Uterus (tissue), 3 donors: ENCODE measurements at regions not wholly inside any gene's neighbourhood (a gene's known extent, or its start where the extent isn't known, plus 50 kb on each side); places are given as distances from the start of the nearest gene placed in this dataset.
"Not testable (repeated sequence)": the region's sequence is repeated elsewhere in the genome, so short reads cannot be mapped to it uniquely, and the experiment has no call there.

Experiments
- DNase-seq, 2 donors: peaks; one replicate each; pipeline ENCODE4 v3.0.0-alpha.2; 2019 to 2020
- H3K27ac ChIP-seq, 2 donors: fragments of 200-600 bp; sonication (generic); 1 replicate in 1 of 2; 2 replicates in 1 of 2; pipeline ENCODE4 v1.5.1; 2016 to 2018
- H3K27me3 ChIP-seq, 2 donors: fragments of 200-600 bp; sonication (generic); one replicate each; pipeline ENCODE4 v1.5.1; 2018 to 2019; ENCODE audit warnings: control low read depth in 1 of 2
- H3K36me3 ChIP-seq, 2 donors: fragments of 200-600 bp; sonication (generic); one replicate each; pipeline ENCODE4 v1.5.1; 2019; ENCODE audit warnings: control low read depth in 1 of 2
- H3K4me1 ChIP-seq, 2 donors: fragments of 200-600 bp; sonication (generic); one replicate each; pipeline ENCODE4 v1.5.1; 2018 to 2019; ENCODE audit warnings: control low read depth in 1 of 2
- H3K4me3 ChIP-seq, 2 donors: fragments of 200-600 bp; sonication (generic); 1 replicate in 1 of 2; 2 replicates in 1 of 2; pipeline ENCODE4 v1.5.1; 2018 to 2019; ENCODE audit warnings: mild to moderate bottlenecking in 1 of 2
- H3K9me3 ChIP-seq, 2 donors: fragments of 200-600 bp; sonication (generic); one replicate each; pipeline ENCODE4 v1.5.1; 2019; ENCODE audit warnings: control low read depth in 1 of 2
- POLR2A ChIP-seq, 2 donors: fragments of 450-650 bp; IDR thresholded peaks; one replicate each; pipeline ENCODE4 v1.6.1; 2016; ENCODE audit warnings: antibody characterized with exemption in 2 of 2, mild to moderate bottlenecking in 1 of 2, moderate library complexity in 1 of 2
- intact Hi-C: fragments of 100-400 bp; cut with DNase I; formaldehyde crosslinking; loops from one replicate; pipeline ENCODE4 v1.15.1; 2023; ENCODE audit warnings: low total_unique reads
- TF ChIP-seq, protein P1 (sequence below), 4 experiments: fragments of 200-600 bp in 2 of 4; fragments of 450-650 bp in 2 of 4; sonication (generic) in 2 of 4; IDR thresholded peaks; one replicate each; pipeline ENCODE4 v1.5.1; 2016 to 2019; ENCODE audit warnings: antibody characterized with exemption in 4 of 4, mild to moderate bottlenecking in 2 of 4, moderate library complexity in 1 of 4
- donor health status: DM: yes; HTN: yes; CAD: no.

DNA sequence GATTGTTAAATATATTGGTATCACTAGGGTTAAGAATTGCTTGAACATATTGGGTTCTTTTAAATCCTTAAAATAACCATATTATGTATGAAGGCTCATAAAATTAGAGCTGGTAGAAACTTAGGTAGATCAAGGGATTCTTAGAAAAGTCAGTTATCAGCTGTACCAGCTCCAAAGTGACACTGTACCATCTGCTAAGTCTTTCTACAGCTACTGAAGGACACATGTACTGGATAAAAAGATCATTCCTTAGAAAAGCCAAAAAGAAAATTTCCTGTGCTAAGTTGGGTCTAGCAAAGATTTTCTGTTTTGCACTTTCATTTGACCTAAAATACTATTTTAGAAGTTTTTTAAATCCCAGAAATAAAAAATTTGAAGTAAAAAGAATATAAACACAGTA, 130.4 kb downstream of the CD164 start:
- peaks cover 0 to 9% of the 10 kb centered on the region in 2 donors for H3K4me1 ChIP-seq
- intact Hi-C loops = no loop called here
- DNase-seq = no peak
- no peak overlapping the region for H3K4me3 ChIP-seq
- H3K9me3 ChIP-seq = no peaks in the 10 kb centered on the region
- TF ChIP-seq, protein P1, sequence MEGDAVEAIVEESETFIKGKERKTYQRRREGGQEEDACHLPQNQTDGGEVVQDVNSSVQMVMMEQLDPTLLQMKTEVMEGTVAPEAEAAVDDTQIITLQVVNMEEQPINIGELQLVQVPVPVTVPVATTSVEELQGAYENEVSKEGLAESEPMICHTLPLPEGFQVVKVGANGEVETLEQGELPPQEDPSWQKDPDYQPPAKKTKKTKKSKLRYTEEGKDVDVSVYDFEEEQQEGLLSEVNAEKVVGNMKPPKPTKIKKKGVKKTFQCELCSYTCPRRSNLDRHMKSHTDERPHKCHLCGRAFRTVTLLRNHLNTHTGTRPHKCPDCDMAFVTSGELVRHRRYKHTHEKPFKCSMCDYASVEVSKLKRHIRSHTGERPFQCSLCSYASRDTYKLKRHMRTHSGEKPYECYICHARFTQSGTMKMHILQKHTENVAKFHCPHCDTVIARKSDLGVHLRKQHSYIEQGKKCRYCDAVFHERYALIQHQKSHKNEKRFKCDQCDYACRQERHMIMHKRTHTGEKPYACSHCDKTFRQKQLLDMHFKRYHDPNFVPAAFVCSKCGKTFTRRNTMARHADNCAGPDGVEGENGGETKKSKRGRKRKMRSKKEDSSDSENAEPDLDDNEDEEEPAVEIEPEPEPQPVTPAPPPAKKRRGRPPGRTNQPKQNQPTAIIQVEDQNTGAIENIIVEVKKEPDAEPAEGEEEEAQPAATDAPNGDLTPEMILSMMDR (IDR thresholded peaks at IDR 0.05) = no peak
- no peak for TF ChIP-seq POLR2A (IDR thresholded peaks at IDR 0.05)
- no peak overlapping the region for H3K27ac ChIP-seq
- no peaks in the 10 kb centered on the region for H3K27me3 ChIP-seq
- H3K36me3 ChIP-seq = no peaks in the 10 kb centered on the region

DNA sequence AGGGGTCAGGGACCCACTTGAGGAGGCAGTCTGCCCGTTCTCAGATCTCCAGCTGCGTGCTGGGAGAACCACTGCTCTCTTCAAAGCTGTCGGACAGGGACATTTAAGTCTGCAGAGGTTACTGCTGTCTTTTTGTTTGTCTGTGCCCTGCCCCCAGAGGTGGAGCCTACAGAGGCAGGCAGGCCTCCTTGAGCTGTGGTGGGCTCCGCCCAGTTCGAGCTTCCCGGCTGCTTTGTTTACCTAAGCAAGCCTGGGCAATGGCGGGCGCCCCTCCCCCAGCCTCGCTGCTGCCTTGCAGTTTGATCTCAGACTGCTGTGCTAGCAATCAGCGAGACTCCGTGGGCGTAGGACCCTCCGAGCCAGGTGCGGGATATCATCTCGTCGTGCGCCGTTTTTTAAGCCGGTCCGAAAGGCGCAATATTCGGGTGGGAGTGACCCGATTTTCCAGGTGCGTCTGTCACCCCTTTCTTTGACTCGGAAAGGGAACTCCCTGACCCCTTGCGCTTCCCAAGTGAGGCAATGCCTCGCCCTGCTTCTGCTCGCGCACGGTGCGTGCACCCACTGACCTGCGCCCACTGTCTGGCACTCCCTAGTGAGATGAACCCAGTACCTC, 131.6 kb downstream of the CD164 start:
- intact Hi-C loops, H3K27me3 ChIP-seq, H3K27ac ChIP-seq, H3K4me3 ChIP-seq, DNase-seq, H3K9me3 ChIP-seq, H3K4me1 ChIP-seq, H3K36me3 ChIP-seq: not testable (repeated sequence)

DNA sequence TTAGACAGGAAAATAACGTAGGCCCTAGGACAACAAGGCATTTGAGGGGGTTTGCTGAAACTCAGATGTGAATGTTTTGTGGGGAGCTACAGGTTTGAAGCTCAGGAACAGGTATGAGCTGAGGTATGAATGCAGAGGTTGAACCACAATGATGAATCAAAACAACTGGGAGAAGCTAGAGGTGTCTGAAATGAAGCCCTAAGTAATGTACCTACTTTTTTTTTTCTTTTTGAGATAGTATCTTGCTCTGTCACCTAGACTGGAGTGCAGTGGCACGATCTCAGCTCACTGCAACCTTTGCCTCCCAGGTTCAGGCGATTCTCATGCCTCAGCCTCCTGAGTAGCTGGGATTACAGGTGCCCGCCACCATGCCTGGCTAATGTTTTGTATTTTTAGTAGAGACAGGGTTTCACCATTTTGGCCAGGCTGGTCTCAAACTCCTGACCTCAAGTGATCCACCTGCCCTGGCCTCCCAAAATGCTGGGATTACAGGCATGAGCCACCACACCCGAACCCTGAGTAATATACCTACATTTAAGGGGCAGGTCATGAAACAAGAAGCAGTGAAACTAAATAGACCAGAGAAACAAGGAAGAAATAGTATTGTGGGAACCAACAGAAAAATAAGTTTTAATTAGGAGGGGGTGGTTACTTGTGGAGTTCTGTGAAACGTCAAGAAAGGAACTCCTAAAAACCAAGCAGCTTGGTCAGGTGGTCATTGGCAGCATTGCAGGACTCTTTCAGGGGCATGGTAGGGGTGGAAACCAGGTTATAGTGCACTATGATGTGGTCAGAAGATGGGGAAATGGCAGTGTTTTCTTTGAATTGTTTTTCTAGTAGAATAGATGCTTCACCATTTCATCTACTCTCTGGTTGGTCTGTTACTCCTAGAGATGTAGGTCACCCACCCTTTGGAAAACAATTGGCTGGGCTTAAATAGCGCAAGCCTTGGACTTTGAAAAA, 138.1 kb downstream of the CD164 start:
- intact Hi-C loops = no loop called here
- no peaks in the 10 kb centered on the region for H3K9me3 ChIP-seq
- no peak overlapping the region for H3K4me3 ChIP-seq
- no peaks in the 10 kb centered on the region for H3K36me3 ChIP-seq
- DNase-seq = no peak
- H3K27ac ChIP-seq = no peak overlapping the region
- no peaks in the 10 kb centered on the region for H3K27me3 ChIP-seq
- no peaks in the 10 kb centered on the region for H3K4me1 ChIP-seq
- TF ChIP-seq POLR2A (IDR thresholded peaks at IDR 0.05) = no peak
- TF ChIP-seq, protein P1 (IDR thresholded peaks at IDR 0.05) = no peak

DNA sequence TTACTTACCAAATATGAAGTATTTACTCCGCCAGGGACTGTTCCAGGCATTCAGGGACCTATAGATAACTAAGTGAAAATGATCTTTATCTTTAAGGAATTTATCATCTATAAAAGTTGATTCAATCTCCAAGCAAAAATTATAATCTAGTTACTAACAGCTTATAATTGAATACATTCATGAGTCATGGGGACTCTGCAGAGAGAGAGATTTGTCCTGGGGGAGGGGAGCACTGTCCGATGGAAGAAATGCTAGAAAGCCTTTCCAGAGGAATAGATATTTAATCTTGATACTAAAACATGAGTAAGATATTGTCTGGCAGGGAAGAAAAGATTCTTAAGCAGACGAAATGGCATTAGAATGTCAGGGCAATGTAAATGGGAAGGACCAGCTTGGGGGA, 139.3 kb downstream of the CD164 start:
- TF ChIP-seq POLR2A (IDR thresholded peaks at IDR 0.05) = no peak
- TF ChIP-seq, protein P1 (IDR thresholded peaks at IDR 0.05) = no peak
- Histone ChIP-seq H3K36me3 (no peaks in the 10 kb centered on the region), H3K27me3 (no peaks in the 10 kb centered on the region), H3K27ac (no peak overlapping the region), H3K4me3 (no peak overlapping the region), H3K9me3 (no peaks in the 10 kb centered on the region), H3K4me1 (no peaks in the 10 kb centered on the region)
- no peak for DNase-seq
- intact Hi-C loops = no loop called here

DNA sequence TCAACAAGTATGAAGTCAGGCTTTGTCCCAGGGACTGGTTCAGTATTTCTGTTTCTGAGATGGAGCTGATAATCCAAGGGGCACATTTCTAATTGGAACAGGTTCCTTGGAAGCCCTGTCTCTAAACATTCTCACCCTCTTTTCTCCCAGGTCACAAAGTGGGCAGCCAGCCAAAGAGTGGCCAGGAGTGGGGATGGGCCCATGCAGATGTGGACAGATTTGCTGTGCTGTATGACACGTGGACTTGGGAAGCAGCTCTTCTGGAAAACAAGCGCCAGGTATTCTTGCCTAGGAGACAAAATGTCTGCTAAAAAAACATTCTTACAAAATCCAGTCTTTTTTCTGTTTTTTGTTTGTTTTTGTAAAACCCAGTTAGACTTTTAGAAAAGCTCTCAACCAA, 140.2 kb downstream of the CD164 start:
- no peak overlapping the region for H3K27ac ChIP-seq
- H3K4me3 ChIP-seq = no peak overlapping the region
- intact Hi-C loops = no loop called here
- no peaks in the 10 kb centered on the region for H3K27me3 ChIP-seq
- TF ChIP-seq POLR2A (IDR thresholded peaks at IDR 0.05) = no peak
- TF ChIP-seq, protein P1 (IDR thresholded peaks at IDR 0.05) = no peak
- no peak for DNase-seq
- no peaks in the 10 kb centered on the region for H3K36me3 ChIP-seq
- H3K9me3 ChIP-seq = no peaks in the 10 kb centered on the region
- H3K4me1 ChIP-seq = no peaks in the 10 kb centered on the region
